Spleen (tissue), 11 donors: ENCODE measurements at regions not wholly inside any gene's neighbourhood (a gene's known extent, or its start where the extent isn't known, plus 50 kb on each side); places are given as distances from the start of the nearest gene placed in this dataset.

Experiments used
- DNase-seq: peaks from one replicate; pipeline ENCODE4 v3.0.0-alpha.2; 2020
- H3K27ac ChIP-seq, 8 donors: fragments of 200-600 bp; sonication (generic) in 7 of 8; 1 replicate in 4 of 8; 2 replicates in 4 of 8; pipeline versions ENCODE4 v1.5.0 to v1.8.0; 2016 to 2021; ENCODE audit warnings: inconsistent platforms in 4 of 8, mild to moderate bottlenecking in 4 of 8, moderate library complexity in 1 of 8
- H3K27me3 ChIP-seq, 7 donors: fragments of 200-600 bp; sonication (generic) in 6 of 7; replicated peaks in 1 of 7; 1 replicate in 4 of 7; 2 replicates in 3 of 7; pipeline versions ENCODE4 v1.5.0 to v1.8.0; 2016 to 2021; ENCODE audit warnings: inconsistent platforms in 3 of 7, mild to moderate bottlenecking in 1 of 7
- H3K36me3 ChIP-seq, 6 donors: fragments of 200-600 bp; sonication (generic) in 5 of 6; 1 replicate in 4 of 6; 2 replicates in 2 of 6; pipeline versions ENCODE4 v1.5.0 to v1.8.0; 2016 to 2021; ENCODE audit warnings: inconsistent platforms in 2 of 6
- H3K4me1 ChIP-seq, 6 donors: fragments of 200-600 bp; sonication (generic) in 5 of 6; 1 replicate in 3 of 6; 2 replicates in 3 of 6; pipeline versions ENCODE4 v1.5.0 to v1.8.0; 2016 to 2021; ENCODE audit warnings: inconsistent platforms in 3 of 6
- H3K4me3 ChIP-seq, 8 donors: fragments of 200-600 bp; sonication (generic) in 7 of 8; 1 replicate in 4 of 8; 2 replicates in 4 of 8; pipeline versions ENCODE4 v1.5.0 to v1.8.0; 2016 to 2021; ENCODE audit warnings: inconsistent platforms in 4 of 8, mild to moderate bottlenecking in 4 of 8, moderate library complexity in 2 of 8
- H3K9me3 ChIP-seq, 8 donors: fragments of 200-600 bp; sonication (generic) in 7 of 8; 1 replicate in 4 of 8; 2 replicates in 4 of 8; pipeline versions ENCODE4 v1.5.0 to v1.8.0; 2016 to 2021; ENCODE audit warnings: inconsistent platforms in 4 of 8
- POLR2A ChIP-seq, 3 donors: fragments of 450-650 bp; IDR thresholded peaks; one replicate each; pipeline ENCODE4 v1.5.1; 2017; ENCODE audit warnings: antibody characterized with exemption in 3 of 3, mild to moderate bottlenecking in 1 of 3
- POLR2AphosphoS5 ChIP-seq, 3 donors: sonication (generic); formaldehyde crosslinking; IDR thresholded peaks; one replicate each; pipeline ENCODE4 v1.5.1; 2017; ENCODE audit warnings: antibody characterized with exemption in 3 of 3
- WGBS, 5 donors: extraction: QIAGEN DNeasy Blood & Tissue Kit in 3 of 5; methylation state at CpG; one replicate each; pipeline versions ENCODE4 v1.1.5 to v1.1.7; 2013 to 2018; 5-methylcytosine and 5-hydroxymethylcytosine counted together
- intact Hi-C: fragments of 100-400 bp; cut with DNase I; formaldehyde crosslinking; loops from one replicate; pipeline ENCODE4 v1.15.0; 2023; ENCODE audit warnings: low total_unique reads
- TF ChIP-seq, protein P1 (sequence below), 11 experiments: fragments of 200-600 bp in 7 of 11; fragments of 450-650 bp in 4 of 11; sonication (generic) in 4 of 11; IDR thresholded peaks in 8 of 11; conservative IDR thresholded peaks in 3 of 11; 1 replicate in 7 of 11; 2 replicates in 4 of 11; pipeline versions ENCODE4 v1.4.0 to v1.8.0; 2016 to 2021; ENCODE audit warnings: antibody characterized with exemption in 11 of 11, inconsistent platforms in 4 of 11, mild to moderate bottlenecking in 1 of 11
- donor health status: healthy with polysubstance abuse.
- donor health status: DM: no; HTN: no; CAD: no; lungs with moderate emphysema.
- donor health status: DM: no; HTN: no; CAD: no.
- donor health status: Bipolar disorder and iron deficiency.
- donor health status: healthy.
- donor health status: DM: no; HTN: no; CAD: no.
- donor health status: DM: yes; HTN: yes; CAD: no.

DNA sequence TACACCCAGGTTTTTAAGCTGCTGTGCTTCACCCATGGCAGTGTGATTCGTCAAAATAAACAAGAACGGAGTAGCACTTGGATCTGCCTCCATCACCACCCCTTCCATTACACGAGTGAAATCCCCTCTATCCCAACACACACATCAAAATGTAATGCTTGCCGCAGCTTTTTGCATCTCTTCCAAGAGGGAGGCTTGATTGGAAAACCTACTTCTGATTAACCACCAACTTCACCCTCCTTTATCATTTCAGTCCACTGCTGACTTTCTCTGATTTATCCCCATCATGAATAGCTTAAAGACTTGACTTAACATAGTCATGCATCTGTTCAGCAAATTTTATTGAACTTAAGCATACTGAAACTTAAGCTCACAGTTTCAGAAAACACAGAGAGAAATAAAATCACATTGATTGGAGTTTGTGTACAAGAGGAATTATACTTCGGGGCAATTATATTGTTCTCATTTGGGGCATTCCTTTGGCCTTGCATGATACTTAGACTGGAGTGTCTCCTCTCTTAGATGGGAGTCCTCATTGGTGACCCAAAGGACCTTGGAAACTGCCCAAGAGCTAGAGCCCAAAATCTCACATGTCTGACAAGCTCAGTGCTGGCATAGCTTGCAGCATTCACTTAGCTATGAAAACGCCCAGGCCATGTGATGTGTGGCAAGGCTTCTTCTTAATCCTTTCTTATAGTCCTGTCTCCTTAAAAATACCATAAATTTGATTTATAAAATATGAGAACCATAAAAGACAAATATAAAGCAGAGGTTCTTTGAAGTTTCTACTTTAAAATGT, 124.3 kb upstream of the UMPS start:
- H3K4me1 ChIP-seq = peaks cover 0 to 5% (median 0%) of the 10 kb centered on the region in 6 donors
- no peaks in the 10 kb centered on the region for H3K9me3 ChIP-seq
- no peaks in the 10 kb centered on the region for H3K27me3 ChIP-seq
- H3K27ac ChIP-seq = no peak overlapping the region
- DNase-seq = no peak
- TF ChIP-seq, protein P1, sequence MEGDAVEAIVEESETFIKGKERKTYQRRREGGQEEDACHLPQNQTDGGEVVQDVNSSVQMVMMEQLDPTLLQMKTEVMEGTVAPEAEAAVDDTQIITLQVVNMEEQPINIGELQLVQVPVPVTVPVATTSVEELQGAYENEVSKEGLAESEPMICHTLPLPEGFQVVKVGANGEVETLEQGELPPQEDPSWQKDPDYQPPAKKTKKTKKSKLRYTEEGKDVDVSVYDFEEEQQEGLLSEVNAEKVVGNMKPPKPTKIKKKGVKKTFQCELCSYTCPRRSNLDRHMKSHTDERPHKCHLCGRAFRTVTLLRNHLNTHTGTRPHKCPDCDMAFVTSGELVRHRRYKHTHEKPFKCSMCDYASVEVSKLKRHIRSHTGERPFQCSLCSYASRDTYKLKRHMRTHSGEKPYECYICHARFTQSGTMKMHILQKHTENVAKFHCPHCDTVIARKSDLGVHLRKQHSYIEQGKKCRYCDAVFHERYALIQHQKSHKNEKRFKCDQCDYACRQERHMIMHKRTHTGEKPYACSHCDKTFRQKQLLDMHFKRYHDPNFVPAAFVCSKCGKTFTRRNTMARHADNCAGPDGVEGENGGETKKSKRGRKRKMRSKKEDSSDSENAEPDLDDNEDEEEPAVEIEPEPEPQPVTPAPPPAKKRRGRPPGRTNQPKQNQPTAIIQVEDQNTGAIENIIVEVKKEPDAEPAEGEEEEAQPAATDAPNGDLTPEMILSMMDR (IDR thresholded peaks at IDR 0.05 in 8 of 11, conservative IDR thresholded peaks at IDR 0.05 in 3 of 11) = no peak
- TF ChIP-seq POLR2AphosphoS5 (IDR thresholded peaks at IDR 0.05) = no peak
- no peak for TF ChIP-seq POLR2A (IDR thresholded peaks at IDR 0.05)
- H3K4me3 ChIP-seq = no peak overlapping the region
- no peaks in the 10 kb centered on the region for H3K36me3 ChIP-seq
- intact Hi-C loops = no loop called here
- WGBS, 5 donors = 55 to 76% (median 62%) methylated on average over 6 of the region's 6 CpGs

DNA sequence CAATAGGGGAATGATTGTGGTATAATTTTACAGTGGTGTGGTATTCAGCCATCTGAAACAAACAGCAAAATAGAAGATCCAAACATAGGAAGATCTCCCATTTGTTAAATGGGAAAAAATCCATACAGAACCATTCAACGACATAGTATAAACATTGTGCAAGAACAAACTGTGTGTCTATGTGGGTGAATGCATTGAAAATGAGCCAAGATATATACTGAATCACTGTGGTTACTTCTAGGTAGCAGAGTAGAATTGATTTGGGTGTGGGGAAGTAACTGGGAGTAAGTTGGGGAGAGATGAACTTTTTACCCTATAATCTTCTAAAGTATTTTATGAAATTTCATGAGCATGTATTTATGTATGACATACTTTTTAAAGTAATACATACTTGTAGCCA, 123.1 kb upstream of the UMPS start:
- Histone ChIP-seq H3K27me3 (no peaks in the 10 kb centered on the region), H3K27ac (no peak overlapping the region), H3K9me3 (no peaks in the 10 kb centered on the region), H3K4me3 (no peak overlapping the region), H3K36me3 (no peaks in the 10 kb centered on the region), H3K4me1 (peaks cover 0 to 9% (median 0%) of the 10 kb centered on the region in 6 donors)
- TF ChIP-seq POLR2AphosphoS5 (IDR thresholded peaks at IDR 0.05) (no peak), POLR2A (IDR thresholded peaks at IDR 0.05) (no peak)
- TF ChIP-seq, protein P1 (IDR thresholded peaks at IDR 0.05 in 8 of 11, conservative IDR thresholded peaks at IDR 0.05 in 3 of 11) = no peak
- WGBS, 5 donors = 60 to 95% (median 92%) methylated on average over 1 of the region's 1 CpG
- intact Hi-C loops = no loop called here
- DNase-seq = no peak

DNA sequence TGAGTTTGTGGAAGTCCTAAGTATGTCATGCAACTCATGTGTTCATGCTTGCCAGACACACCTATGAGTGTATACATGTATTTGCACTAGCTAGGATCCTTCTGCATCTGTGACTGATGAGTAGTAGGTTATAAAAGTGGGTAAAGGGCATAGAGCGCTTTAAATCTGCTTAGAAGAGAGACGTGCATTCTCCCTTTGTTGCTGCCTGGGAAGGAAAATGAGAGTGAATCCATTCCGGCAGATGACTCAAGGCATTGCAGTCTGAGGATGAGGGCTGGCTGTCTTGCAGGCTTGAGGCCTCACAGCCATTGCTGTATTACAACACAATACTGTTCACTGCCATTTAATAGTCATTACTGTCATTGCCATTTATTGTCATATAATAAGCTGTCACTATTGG, 120.8 kb upstream of the UMPS start:
- intact Hi-C loops = no loop called here
- Histone ChIP-seq H3K4me3 (no peak overlapping the region), H3K27ac (no peak overlapping the region), H3K27me3 (no peaks in the 10 kb centered on the region), H3K9me3 (no peaks in the 10 kb centered on the region), H3K36me3 (no peaks in the 10 kb centered on the region), H3K4me1 (peaks cover 0 to 9% (median 0%) of the 10 kb centered on the region in 6 donors)
- WGBS, 5 donors = 84 to 93% (median 88%) methylated on average over 3 of the region's 3 CpGs
- no peak for DNase-seq
- no peak for TF ChIP-seq POLR2AphosphoS5 (IDR thresholded peaks at IDR 0.05)
- no peak for TF ChIP-seq POLR2A (IDR thresholded peaks at IDR 0.05)
- TF ChIP-seq, protein P1 (IDR thresholded peaks at IDR 0.05 in 8 of 11, conservative IDR thresholded peaks at IDR 0.05 in 3 of 11) = no peak

DNA sequence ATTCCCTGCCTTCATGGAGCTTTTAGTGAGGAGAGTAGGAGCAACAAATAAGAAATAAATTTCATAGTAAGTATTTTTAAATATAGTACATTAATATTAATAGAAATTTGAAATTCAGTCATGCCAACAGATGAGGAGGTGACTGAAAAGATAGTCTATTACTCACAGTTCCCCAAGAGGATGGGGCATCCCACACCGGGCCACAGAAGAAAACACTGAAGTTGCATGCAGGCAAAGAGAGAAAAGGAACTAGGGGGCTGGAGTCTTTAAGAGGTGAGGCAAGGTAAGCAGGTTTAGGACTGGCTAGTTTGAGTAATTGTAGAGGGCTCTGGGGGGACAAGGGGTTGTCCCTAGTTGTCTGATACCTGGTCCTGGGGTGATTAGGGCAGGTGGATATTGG, 120.1 kb upstream of the UMPS start:
- no peaks in the 10 kb centered on the region for H3K36me3 ChIP-seq
- intact Hi-C loops = no loop called here
- H3K4me3 ChIP-seq = no peak overlapping the region
- DNase-seq = no peak
- H3K4me1 ChIP-seq = peaks cover 0 to 9% (median 0%) of the 10 kb centered on the region in 6 donors
- 83 to 93% (median 90%) methylated on average over 1 of the region's 1 CpG for WGBS, 5 donors
- no peak overlapping the region for H3K27ac ChIP-seq
- H3K27me3 ChIP-seq = no peaks in the 10 kb centered on the region
- TF ChIP-seq POLR2AphosphoS5 (IDR thresholded peaks at IDR 0.05) = no peak
- TF ChIP-seq, protein P1 (IDR thresholded peaks at IDR 0.05 in 8 of 11, conservative IDR thresholded peaks at IDR 0.05 in 3 of 11) = no peak
- TF ChIP-seq POLR2A (IDR thresholded peaks at IDR 0.05) = no peak
- no peaks in the 10 kb centered on the region for H3K9me3 ChIP-seq
